ENCODE measurements at regions not wholly inside any gene's neighbourhood (a gene's known extent, or its start where the extent isn't known, plus 50 kb on each side); places are given as distances from the start of the nearest gene placed in this dataset.
"Not testable (repeated sequence)": the region's sequence is repeated elsewhere in the genome, so short reads cannot be mapped to it uniquely, and the experiment has no call there.

DNA sequence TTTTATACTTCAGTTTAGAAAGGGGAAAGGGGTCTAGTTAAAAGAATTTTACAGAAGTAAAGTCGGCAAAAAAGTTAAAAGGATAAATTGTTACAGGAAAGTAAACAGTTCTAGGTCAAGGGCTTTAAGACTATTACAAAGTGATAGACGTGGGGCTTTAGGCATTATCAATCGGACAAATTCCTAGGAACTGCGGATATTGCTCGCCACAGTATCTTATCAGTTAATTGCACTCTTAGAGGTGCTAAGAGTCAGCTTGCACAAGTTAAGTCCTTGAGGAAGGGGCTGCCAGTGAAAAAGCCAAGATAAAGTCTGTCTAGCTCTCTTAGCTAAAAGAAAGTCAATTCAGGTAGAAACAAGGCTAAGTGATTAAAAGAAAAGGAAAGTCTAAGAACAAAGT is 102.1 kb downstream of the ALG1L2 start:
- not testable (repeated sequence) for TF ChIP-seq CTCF, POLR2A (IDR thresholded peaks at IDR 0.05)
